ENCODE measurements at regions not wholly inside any gene's neighbourhood (a gene's known extent, or its start where the extent isn't known, plus 50 kb on each side); places are given as distances from the start of the nearest gene placed in this dataset.

DNA sequence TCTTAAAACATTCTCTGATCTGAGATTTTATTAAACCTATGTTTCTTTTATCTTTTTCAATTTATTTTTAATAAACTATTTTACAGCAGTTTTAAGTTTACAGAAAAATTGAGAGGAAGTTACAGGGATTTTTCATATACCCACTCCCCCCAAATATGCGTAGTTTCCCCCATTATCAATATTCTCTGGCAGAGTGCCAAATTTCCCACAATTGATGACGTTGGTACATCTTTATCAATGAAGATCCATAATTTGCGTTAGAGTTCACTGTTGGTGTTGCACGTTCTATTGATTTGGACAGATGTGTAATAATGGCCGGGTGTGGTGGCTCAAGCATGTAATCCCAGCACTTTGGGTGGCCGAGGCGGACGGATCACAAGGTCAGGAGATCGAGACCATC lies 1063.0 kb upstream of the ATXN8OS start:
- TF ChIP-seq RAD21 (IDR thresholded peaks at IDR 0.05; ENCODE audit: low read length) (no peak), MXI1 (IDR thresholded peaks at IDR 0.05; ENCODE audit: low read depth, low read length) (no peak), EZH2phosphoT487 (IDR thresholded peaks at IDR 0.05; ENCODE audit: borderline replicate concordance, low read depth) (no peak), JUND (IDR thresholded peaks at IDR 0.05) (no peak), POLR2AphosphoS5 (IDR thresholded peaks at IDR 0.05; ENCODE audit: low read depth, low read length) (no peak)
- TF ChIP-seq, protein P1, sequence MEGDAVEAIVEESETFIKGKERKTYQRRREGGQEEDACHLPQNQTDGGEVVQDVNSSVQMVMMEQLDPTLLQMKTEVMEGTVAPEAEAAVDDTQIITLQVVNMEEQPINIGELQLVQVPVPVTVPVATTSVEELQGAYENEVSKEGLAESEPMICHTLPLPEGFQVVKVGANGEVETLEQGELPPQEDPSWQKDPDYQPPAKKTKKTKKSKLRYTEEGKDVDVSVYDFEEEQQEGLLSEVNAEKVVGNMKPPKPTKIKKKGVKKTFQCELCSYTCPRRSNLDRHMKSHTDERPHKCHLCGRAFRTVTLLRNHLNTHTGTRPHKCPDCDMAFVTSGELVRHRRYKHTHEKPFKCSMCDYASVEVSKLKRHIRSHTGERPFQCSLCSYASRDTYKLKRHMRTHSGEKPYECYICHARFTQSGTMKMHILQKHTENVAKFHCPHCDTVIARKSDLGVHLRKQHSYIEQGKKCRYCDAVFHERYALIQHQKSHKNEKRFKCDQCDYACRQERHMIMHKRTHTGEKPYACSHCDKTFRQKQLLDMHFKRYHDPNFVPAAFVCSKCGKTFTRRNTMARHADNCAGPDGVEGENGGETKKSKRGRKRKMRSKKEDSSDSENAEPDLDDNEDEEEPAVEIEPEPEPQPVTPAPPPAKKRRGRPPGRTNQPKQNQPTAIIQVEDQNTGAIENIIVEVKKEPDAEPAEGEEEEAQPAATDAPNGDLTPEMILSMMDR (IDR thresholded peaks at IDR 0.05): no peak
- TF ChIP-seq, protein P2, sequence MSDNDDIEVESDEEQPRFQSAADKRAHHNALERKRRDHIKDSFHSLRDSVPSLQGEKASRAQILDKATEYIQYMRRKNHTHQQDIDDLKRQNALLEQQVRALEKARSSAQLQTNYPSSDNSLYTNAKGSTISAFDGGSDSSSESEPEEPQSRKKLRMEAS (IDR thresholded peaks at IDR 0.05; ENCODE audit: low read depth): no peak
- TF ChIP-seq, protein P3, sequence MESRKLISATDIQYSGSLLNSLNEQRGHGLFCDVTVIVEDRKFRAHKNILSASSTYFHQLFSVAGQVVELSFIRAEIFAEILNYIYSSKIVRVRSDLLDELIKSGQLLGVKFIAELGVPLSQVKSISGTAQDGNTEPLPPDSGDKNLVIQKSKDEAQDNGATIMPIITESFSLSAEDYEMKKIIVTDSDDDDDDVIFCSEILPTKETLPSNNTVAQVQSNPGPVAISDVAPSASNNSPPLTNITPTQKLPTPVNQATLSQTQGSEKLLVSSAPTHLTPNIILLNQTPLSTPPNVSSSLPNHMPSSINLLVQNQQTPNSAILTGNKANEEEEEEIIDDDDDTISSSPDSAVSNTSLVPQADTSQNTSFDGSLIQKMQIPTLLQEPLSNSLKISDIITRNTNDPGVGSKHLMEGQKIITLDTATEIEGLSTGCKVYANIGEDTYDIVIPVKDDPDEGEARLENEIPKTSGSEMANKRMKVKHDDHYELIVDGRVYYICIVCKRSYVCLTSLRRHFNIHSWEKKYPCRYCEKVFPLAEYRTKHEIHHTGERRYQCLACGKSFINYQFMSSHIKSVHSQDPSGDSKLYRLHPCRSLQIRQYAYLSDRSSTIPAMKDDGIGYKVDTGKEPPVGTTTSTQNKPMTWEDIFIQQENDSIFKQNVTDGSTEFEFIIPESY (IDR thresholded peaks at IDR 0.05; ENCODE audit: borderline replicate concordance, low read depth): no peak
- TF ChIP-seq, protein P4, sequence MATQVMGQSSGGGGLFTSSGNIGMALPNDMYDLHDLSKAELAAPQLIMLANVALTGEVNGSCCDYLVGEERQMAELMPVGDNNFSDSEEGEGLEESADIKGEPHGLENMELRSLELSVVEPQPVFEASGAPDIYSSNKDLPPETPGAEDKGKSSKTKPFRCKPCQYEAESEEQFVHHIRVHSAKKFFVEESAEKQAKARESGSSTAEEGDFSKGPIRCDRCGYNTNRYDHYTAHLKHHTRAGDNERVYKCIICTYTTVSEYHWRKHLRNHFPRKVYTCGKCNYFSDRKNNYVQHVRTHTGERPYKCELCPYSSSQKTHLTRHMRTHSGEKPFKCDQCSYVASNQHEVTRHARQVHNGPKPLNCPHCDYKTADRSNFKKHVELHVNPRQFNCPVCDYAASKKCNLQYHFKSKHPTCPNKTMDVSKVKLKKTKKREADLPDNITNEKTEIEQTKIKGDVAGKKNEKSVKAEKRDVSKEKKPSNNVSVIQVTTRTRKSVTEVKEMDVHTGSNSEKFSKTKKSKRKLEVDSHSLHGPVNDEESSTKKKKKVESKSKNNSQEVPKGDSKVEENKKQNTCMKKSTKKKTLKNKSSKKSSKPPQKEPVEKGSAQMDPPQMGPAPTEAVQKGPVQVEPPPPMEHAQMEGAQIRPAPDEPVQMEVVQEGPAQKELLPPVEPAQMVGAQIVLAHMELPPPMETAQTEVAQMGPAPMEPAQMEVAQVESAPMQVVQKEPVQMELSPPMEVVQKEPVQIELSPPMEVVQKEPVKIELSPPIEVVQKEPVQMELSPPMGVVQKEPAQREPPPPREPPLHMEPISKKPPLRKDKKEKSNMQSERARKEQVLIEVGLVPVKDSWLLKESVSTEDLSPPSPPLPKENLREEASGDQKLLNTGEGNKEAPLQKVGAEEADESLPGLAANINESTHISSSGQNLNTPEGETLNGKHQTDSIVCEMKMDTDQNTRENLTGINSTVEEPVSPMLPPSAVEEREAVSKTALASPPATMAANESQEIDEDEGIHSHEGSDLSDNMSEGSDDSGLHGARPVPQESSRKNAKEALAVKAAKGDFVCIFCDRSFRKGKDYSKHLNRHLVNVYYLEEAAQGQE (IDR thresholded peaks at IDR 0.05; ENCODE audit: low read depth, low read length): no peak

Measured in SK-N-SH (cell line).